Transverse colon (tissue), 4 donors: ENCODE measurements at regions not wholly inside any gene's neighbourhood (a gene's known extent, or its start where the extent isn't known, plus 50 kb on each side); places are given as distances from the start of the nearest gene placed in this dataset.

Experiments used
- DNase-seq: peaks from one replicate; pipeline ENCODE4 v3.0.0-alpha.2; 2019
- H3K27ac ChIP-seq, 4 donors: fragments of 200-600 bp; sonication (generic); 2 replicates each; pipeline ENCODE4 v1.5.1; 2016 to 2018; ENCODE audit warnings: inconsistent platforms in 4 of 4
- H3K27me3 ChIP-seq: fragments of 200-600 bp; sonication (generic); 2 replicates; pipeline ENCODE4 v1.5.1; 2017; ENCODE audit warnings: inconsistent platforms
- H3K36me3 ChIP-seq, 4 donors: fragments of 200-600 bp; sonication (generic); 2 replicates each; pipeline ENCODE4 v1.5.1; 2017 to 2019; ENCODE audit warnings: inconsistent platforms in 4 of 4
- H3K4me1 ChIP-seq, 4 donors: fragments of 200-600 bp; sonication (generic); 2 replicates each; pipeline ENCODE4 v1.5.1; 2017 to 2020; ENCODE audit warnings: inconsistent platforms in 4 of 4
- H3K4me3 ChIP-seq, 4 donors: fragments of 200-600 bp; sonication (generic); 1 replicate in 1 of 4; 2 replicates in 3 of 4; pipeline versions ENCODE4 v1.5.1 to v1.6.1; 2017 to 2019; ENCODE audit warnings: inconsistent platforms in 4 of 4
- H3K9me3 ChIP-seq, 2 donors: fragments of 200-600 bp; sonication (generic); 2 replicates each; pipeline ENCODE4 v1.5.1; 2017 to 2019; ENCODE audit warnings: inconsistent platforms in 2 of 2
- CTCF ChIP-seq, 5 experiments: fragments of 200-600 bp in 3 of 5; fragments of 450-650 bp in 2 of 5; sonication (generic) in 3 of 5; IDR thresholded peaks; 1 replicate in 2 of 5; 2 replicates in 3 of 5; pipeline ENCODE4 v1.5.1; 2016 to 2017; ENCODE audit warnings: antibody characterized with exemption in 5 of 5, inconsistent platforms in 3 of 5, mild to moderate bottlenecking in 2 of 5, moderate library complexity in 1 of 5
- EP300 ChIP-seq: sonication (generic); formaldehyde crosslinking; IDR thresholded peaks from one replicate; pipeline ENCODE4 v1.6.1; 2017; ENCODE audit warnings: antibody characterized with exemption, low read depth
- POLR2A ChIP-seq: fragments of 450-650 bp; IDR thresholded peaks from one replicate; pipeline ENCODE4 v1.6.1; 2016; ENCODE audit warnings: antibody characterized with exemption, mild to moderate bottlenecking, moderate library complexity
- POLR2AphosphoS5 ChIP-seq, 3 donors: sonication (generic); formaldehyde crosslinking; IDR thresholded peaks; one replicate each; pipeline ENCODE4 v1.6.1; 2016; ENCODE audit warnings: antibody characterized with exemption in 3 of 3
- WGBS, 2 donors: methylation state at CpG; one replicate each; pipeline ENCODE4 v1.1.5; 2018; ENCODE audit warnings: low coverage in 1 of 2; 5-methylcytosine and 5-hydroxymethylcytosine counted together
- in situ Hi-C, 4 donors: fragments of 200-750 bp; cut with MboI; loops; one replicate each; pipeline versions ENCODE4 v1.15.0 to v1.15.1; 2017; ENCODE audit warnings: low sequenced_read_pairs in 3 of 4, low pct_ligation_motif_present in 1 of 4, low pct_unique_long_range_greater_than_20kb in 1 of 4
- intact Hi-C: fragments of 100-400 bp; cut with DNase I; formaldehyde crosslinking; loops from one replicate; pipeline ENCODE4 v1.15.1; 2023; ENCODE audit warnings: low total_unique reads

- in situ Hi-C loops (no loop called here), intact Hi-C loops (no loop called here)
- no peak for DNase-seq
- TF ChIP-seq EP300 = no peak
- TF ChIP-seq POLR2AphosphoS5 (IDR thresholded peaks at IDR 0.05) = no peak
- TF ChIP-seq CTCF (IDR thresholded peaks at IDR 0.05) = no peak
- TF ChIP-seq POLR2A = no peak
- no peaks in the 10 kb centered on the region for H3K4me1 ChIP-seq
- no peak overlapping the region for H3K4me3 ChIP-seq
- no peaks in the 10 kb centered on the region for H3K9me3 ChIP-seq
- 57% methylated on average over 6 of the region's 6 CpGs; no CpG with 5 or more reads in 1 of the 2 donors for WGBS, 2 donors
- H3K36me3 ChIP-seq = no peaks in the 10 kb centered on the region
- H3K27me3 ChIP-seq = no peaks in the 10 kb centered on the region
- H3K27ac ChIP-seq = no peak overlapping the region
Measured at GRCh38 chr2:128765811-128766210, 447.1 kb upstream of the HS6ST1 start.

GRCh38 chr2:128768041-128768440 is 449.4 kb upstream of the HS6ST1 start:
- no peak for DNase-seq
- TF ChIP-seq POLR2AphosphoS5 (IDR thresholded peaks at IDR 0.05) (no peak), EP300 (no peak), CTCF (IDR thresholded peaks at IDR 0.05) (no peak), POLR2A (no peak)
- WGBS, 2 donors = 71% methylated on average over 1 of the region's 1 CpG; no CpG with 5 or more reads in 1 of the 2 donors
- Histone ChIP-seq H3K27me3 (no peaks in the 10 kb centered on the region), H3K9me3 (no peaks in the 10 kb centered on the region), H3K36me3 (no peaks in the 10 kb centered on the region), H3K27ac (no peak overlapping the region), H3K4me1 (no peaks in the 10 kb centered on the region), H3K4me3 (no peak overlapping the region)
- intact Hi-C loops (no loop called here), in situ Hi-C loops (no loop called here)

- TF ChIP-seq POLR2AphosphoS5 (IDR thresholded peaks at IDR 0.05) = no peak
- TF ChIP-seq POLR2A = no peak
- Histone ChIP-seq H3K36me3 (no peaks in the 10 kb centered on the region), H3K27ac (no peak overlapping the region), H3K4me1 (no peaks in the 10 kb centered on the region), H3K27me3 (no peaks in the 10 kb centered on the region), H3K9me3 (no peaks in the 10 kb centered on the region), H3K4me3 (no peak overlapping the region)
- no peak for DNase-seq
- in situ Hi-C loops = no loop called here
- WGBS, 2 donors = 86 to 94% methylated on average over 2 to 7 of the region's 7 CpGs
- intact Hi-C loops = no loop called here
Measured at GRCh38 chr2:128769457-128770142, 450.9 kb upstream of the HS6ST1 start.

GRCh38 chr2:128770143-128771085 is 451.7 kb upstream of the HS6ST1 start:
- H3K4me3 ChIP-seq = no peak overlapping the region
- no peak for DNase-seq
- TF ChIP-seq CTCF (IDR thresholded peaks at IDR 0.05) (no peak), POLR2AphosphoS5 (IDR thresholded peaks at IDR 0.05) (no peak), EP300 (no peak), POLR2A (no peak)
- no peaks in the 10 kb centered on the region for H3K27me3 ChIP-seq
- 80 to 87% methylated on average over 2 to 18 of the region's 18 CpGs for WGBS, 2 donors
- in situ Hi-C loops (no loop called here), intact Hi-C loops (no loop called here)
- H3K9me3 ChIP-seq = no peaks in the 10 kb centered on the region
- H3K36me3 ChIP-seq = no peaks in the 10 kb centered on the region
- no peaks in the 10 kb centered on the region for H3K4me1 ChIP-seq
- H3K27ac ChIP-seq = no peak overlapping the region
